IMR-90 (cell line): ENCODE measurements at regions not wholly inside any gene's neighbourhood (a gene's known extent, or its start where the extent isn't known, plus 50 kb on each side); places are given as distances from the start of the nearest gene placed in this dataset.
"Not testable (repeated sequence)": the region's sequence is repeated elsewhere in the genome, so short reads cannot be mapped to it uniquely, and the experiment has no call there.

Experiments
- ATAC-seq: fragments of 200-7000 bp; cut with Tn5 transposase; 2 replicates; pipeline ENCODE4 v1.9.1; 2020; ENCODE audit warnings: low read depth, mild to moderate bottlenecking, moderate library complexity
- BruUV-seq: library from RNA; stranded (reverse); fragments of 400-500 nt; replicated peaks from 2 replicates; lab custom pipeline; 2021; lab: Mats Ljungman, UMichigan
- CTCF ChIA-PET: fragments of 300-600 bp; formaldehyde crosslinking; extraction: SDS; loops from one replicate; lab custom pipeline; 2021; ENCODE audit warnings: antibody characterized with exemption; lab: Yijun Ruan, JAX
- POLR2A ChIA-PET: fragments of 300-600 bp; sonication (Branson Sonifier 250); formaldehyde crosslinking; loops from one replicate; lab custom pipeline; 2022; ENCODE audit warnings: antibody characterized with exemption; ENCODE audit not compliant: unreplicated experiment; lab: Charles Lee
- DNase-seq: peaks from one replicate; pipeline ENCODE4 v3.0.0; 2013
- H2AFZ ChIP-seq: replicated peaks from 2 replicates; pipeline ENCODE3; 2013; ENCODE audit warnings: low read length, mild to moderate bottlenecking; ENCODE audit not compliant: poor library complexity
- H2AK5ac ChIP-seq: 2 replicates; pipeline ENCODE4 v1.6.1; 2013; ENCODE audit warnings: low read depth, low read length, inconsistent platforms
- H2AK9ac ChIP-seq: replicated peaks from 2 replicates; pipeline ENCODE3; 2013; ENCODE audit warnings: mild to moderate bottlenecking, low read depth, low read length, moderate library complexity; ENCODE audit not compliant: poor library complexity
- H2BK120ac ChIP-seq: 2 replicates; pipeline ENCODE4 v1.6.1; 2013; ENCODE audit warnings: low read depth, low read length, inconsistent platforms
- H2BK15ac ChIP-seq: 3 replicates; pipeline ENCODE4 v1.6.1; 2013; ENCODE audit warnings: low read depth, low read length, inconsistent platforms
- H2BK20ac ChIP-seq: 2 replicates; pipeline ENCODE4 v1.6.1; 2013; ENCODE audit warnings: low read depth, mild to moderate bottlenecking, inconsistent platforms, low read length, moderate library complexity
- H2BK5ac ChIP-seq: 2 replicates; pipeline ENCODE4 v1.6.1; 2013; ENCODE audit warnings: mild to moderate bottlenecking, low read depth, low read length, inconsistent platforms; ENCODE audit not compliant: poor library complexity, severe bottlenecking
- H3K14ac ChIP-seq: replicated peaks from 2 replicates; pipeline ENCODE4 v1.6.1; 2013; ENCODE audit warnings: low read depth, low read length, inconsistent platforms
- H3K18ac ChIP-seq: 2 replicates; pipeline ENCODE4 v1.6.1; 2013; ENCODE audit warnings: low read depth, low read length, control low read depth
- H3K23ac ChIP-seq: 2 replicates; pipeline ENCODE4 v1.6.1; 2013; ENCODE audit warnings: low read depth, low read length, inconsistent platforms
- H3K27ac ChIP-seq: 2 replicates; pipeline ENCODE4 v1.5.1; 2013; ENCODE audit warnings: mild to moderate bottlenecking, control low read depth, low read length; ENCODE audit not compliant: insufficient read depth
- H3K27me3 ChIP-seq: 2 replicates; pipeline ENCODE4 v1.6.1; 2013; ENCODE audit warnings: low read length; ENCODE audit not compliant: control insufficient read depth, insufficient read depth
- H3K36me3 ChIP-seq: 2 replicates; pipeline ENCODE4 v1.6.1; 2013; ENCODE audit warnings: low read length, mixed read lengths; ENCODE audit not compliant: control insufficient read depth, insufficient read depth
- H3K4ac ChIP-seq: 2 replicates; pipeline ENCODE4 v1.6.1; 2013; ENCODE audit warnings: low read depth, low read length, inconsistent platforms
- H3K4me1 ChIP-seq: 2 replicates; pipeline ENCODE4 v1.6.1; 2013; ENCODE audit warnings: low read length, mixed read lengths; ENCODE audit not compliant: control insufficient read depth, insufficient read depth
- H3K4me2 ChIP-seq: 2 replicates; pipeline ENCODE4 v1.6.1; 2013; ENCODE audit warnings: low read depth, mild to moderate bottlenecking, control low read depth, low read length, moderate library complexity
- H3K4me3 ChIP-seq: 2 replicates; pipeline ENCODE4 v1.5.1; 2013; ENCODE audit warnings: low read depth, mild to moderate bottlenecking, control low read depth, low read length, moderate library complexity; ENCODE audit not compliant: insufficient read depth
- H3K56ac ChIP-seq: 2 replicates; pipeline ENCODE4 v1.6.1; 2013; ENCODE audit warnings: low read length, inconsistent platforms; ENCODE audit not compliant: insufficient read depth; ENCODE audit errors: extremely low read depth
- H3K79me1 ChIP-seq, 2 experiments: 2 replicates each; pipeline ENCODE4 v1.6.1; 2013; ENCODE audit warnings: low read length in 2 of 2, inconsistent platforms in 1 of 2, low read depth in 1 of 2
- H3K9ac ChIP-seq: 2 replicates; pipeline ENCODE4 v1.6.1; 2013; ENCODE audit warnings: low read depth, low read length, control low read depth
- H3K9me1 ChIP-seq: 2 replicates; pipeline ENCODE4 v1.6.1; 2013; ENCODE audit warnings: low read length, inconsistent platforms; ENCODE audit not compliant: insufficient read depth
- H3K9me3 ChIP-seq: 2 replicates; pipeline ENCODE4 v1.6.1; 2013; ENCODE audit warnings: low read length; ENCODE audit not compliant: control insufficient read depth, insufficient read depth
- H4K20me1 ChIP-seq: 2 replicates; pipeline ENCODE4 v1.6.1; 2013; ENCODE audit warnings: low read length, inconsistent platforms; ENCODE audit not compliant: insufficient read depth
- H4K5ac ChIP-seq: 2 replicates; pipeline ENCODE4 v1.6.1; 2013; ENCODE audit warnings: mild to moderate bottlenecking, low read depth, low read length, control low read depth
- H4K8ac ChIP-seq, 2 experiments: 2 replicates each; pipeline ENCODE4 v1.6.1; 2013; ENCODE audit warnings: low read depth in 2 of 2, low read length in 2 of 2, control low read depth in 1 of 2, inconsistent platforms in 1 of 2
- H4K91ac ChIP-seq: 2 replicates; pipeline ENCODE4 v1.6.1; 2013; ENCODE audit warnings: low read depth, low read length, inconsistent platforms; ENCODE audit not compliant: insufficient read depth
- WGBS, 2 experiments: methylation state at CpG; one replicate each; pipeline versions ENCODE4 v1.1.5 to v1.1.7; 2013; ENCODE audit warnings: missing lambda C conversion rate in 2 of 2; ENCODE audit not compliant: insufficient read length in 1 of 2; ENCODE audit errors: extremely low coverage in 2 of 2; 5-methylcytosine and 5-hydroxymethylcytosine counted together
- dilution Hi-C: fragments of 300-500 bp; cut with HindIII; formaldehyde crosslinking; loops from one replicate; pipeline ENCODE4 v1.14.3; 2018; ENCODE audit warnings: low sequenced_read_pairs; ENCODE audit not compliant: unreplicated experiment
- in situ Hi-C: fragments of 300-500 bp; cut with MboI; formaldehyde crosslinking; loops from 3 replicates; pipeline ENCODE4 v1.14.3; 2019; ENCODE audit warnings: low sequenced_read_pairs, inconsistent platforms, mixed read lengths
- intact Hi-C: fragments of 100-400 bp; cut with micrococcal nuclease; formaldehyde crosslinking; loops from 2 replicates; pipeline ENCODE4 v1.10.0; 2022

DNA sequence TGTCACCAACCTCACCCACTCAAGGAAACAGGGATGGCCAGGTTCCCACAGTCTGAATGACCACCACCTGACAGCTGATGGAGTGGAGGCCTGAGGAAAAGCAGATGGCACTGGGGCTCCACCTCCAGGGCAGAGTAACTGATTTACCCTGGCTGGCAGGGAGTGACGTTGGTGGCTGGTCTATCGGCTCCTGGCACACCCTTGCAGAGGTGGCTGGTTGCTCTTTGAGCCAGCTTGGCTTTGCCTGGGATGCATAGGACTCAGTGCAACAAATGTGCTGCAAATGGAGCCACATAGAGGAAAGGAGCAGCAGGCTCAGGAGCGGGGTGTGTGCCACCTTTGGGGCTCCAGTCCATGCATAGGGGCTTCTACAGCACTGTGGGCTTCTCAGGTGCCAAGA is 574.8 kb downstream of the CWH43 start:
- H3K23ac ChIP-seq, H3K4me1 ChIP-seq, H4K91ac ChIP-seq, dilution Hi-C loops, in situ Hi-C loops, H3K27ac ChIP-seq, H2AK5ac ChIP-seq, H4K5ac ChIP-seq, H3K9ac ChIP-seq, H4K20me1 ChIP-seq, CTCF ChIA-PET, H3K18ac ChIP-seq, DNase-seq, H2BK5ac ChIP-seq, ATAC-seq, H3K79me1 ChIP-seq, POLR2A ChIA-PET, H3K4me3 ChIP-seq, H4K8ac ChIP-seq, intact Hi-C loops, H3K9me3 ChIP-seq, H3K56ac ChIP-seq, H3K27me3 ChIP-seq, H3K36me3 ChIP-seq, H3K4ac ChIP-seq, BruUV-seq, H3K14ac ChIP-seq, H3K9me1 ChIP-seq, H2BK120ac ChIP-seq, H2AK9ac ChIP-seq, H3K4me2 ChIP-seq, H2AFZ ChIP-seq, H2BK15ac ChIP-seq, H2BK20ac ChIP-seq: not testable (repeated sequence)
- 15% methylated on average over 2 of the region's 3 CpGs; no CpG with 5 or more reads in 1 of the 2 experiments for WGBS, 2 experiments

DNA sequence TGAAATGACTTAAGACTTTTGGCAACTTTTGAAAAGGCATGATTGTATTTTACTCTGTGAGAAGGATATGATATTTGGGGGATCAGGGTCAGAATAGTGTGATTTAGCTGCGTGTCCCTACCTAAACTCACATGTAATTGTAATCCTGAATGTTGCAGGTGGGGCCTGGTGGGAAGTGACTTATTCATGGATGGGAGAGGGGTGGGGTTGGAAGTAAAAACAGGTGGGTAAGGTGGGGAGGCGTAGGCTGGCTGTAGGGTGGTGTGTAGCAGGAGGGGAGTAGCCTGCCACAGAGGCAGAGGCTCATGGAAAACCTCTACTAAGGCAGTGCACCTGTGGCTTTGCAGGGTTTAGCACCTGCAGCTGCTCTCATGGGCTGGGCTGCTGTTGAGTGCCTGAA is 584.2 kb downstream of the CWH43 start:
- H3K4me2 ChIP-seq, H3K56ac ChIP-seq, H3K9me3 ChIP-seq, H2AK9ac ChIP-seq, H2AFZ ChIP-seq, H3K9me1 ChIP-seq, H2AK5ac ChIP-seq, H4K91ac ChIP-seq, H3K79me1 ChIP-seq, H3K18ac ChIP-seq, dilution Hi-C loops, H4K8ac ChIP-seq, ATAC-seq, H3K27me3 ChIP-seq, H3K4me3 ChIP-seq, intact Hi-C loops, H3K4ac ChIP-seq, H2BK120ac ChIP-seq, H3K4me1 ChIP-seq, H2BK15ac ChIP-seq, in situ Hi-C loops, H2BK5ac ChIP-seq, H3K23ac ChIP-seq, DNase-seq, CTCF ChIA-PET, H4K20me1 ChIP-seq, H3K27ac ChIP-seq, H3K14ac ChIP-seq, H3K36me3 ChIP-seq, POLR2A ChIA-PET, BruUV-seq, H4K5ac ChIP-seq, H3K9ac ChIP-seq, H2BK20ac ChIP-seq: not testable (repeated sequence)
- no CpG with 5 or more reads among the region's 2 CpGs for whole genome bisulfite sequencing, 2 experiments
